ENCODE measurements at regions not wholly inside any gene's neighbourhood (a gene's known extent, or its start where the extent isn't known, plus 50 kb on each side); places are given as distances from the start of the nearest gene placed in this dataset.
A peak's percentile ranks its signal among the peaks of the same experiment; 100 is the strongest.

DNA sequence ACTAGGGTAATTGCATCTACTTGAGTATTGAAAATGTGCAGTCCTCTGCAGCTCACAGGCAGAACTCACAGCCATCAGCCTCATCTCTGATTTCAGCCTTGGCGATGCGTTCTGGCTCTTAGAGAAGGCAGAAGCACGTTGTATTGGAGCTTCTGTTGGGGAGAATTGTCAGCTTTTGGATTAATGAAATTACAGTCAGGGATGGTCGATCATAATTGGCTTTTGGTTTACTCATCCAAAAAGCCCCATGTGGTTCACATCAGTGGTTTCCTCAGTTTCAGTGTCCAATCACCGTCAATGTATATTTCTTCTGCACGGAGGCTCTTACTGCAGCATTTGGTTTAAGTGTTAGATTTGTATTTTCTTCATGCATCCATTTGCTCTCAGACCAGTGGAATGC lies 218.5 kb upstream of the SOX11 start:
- DNase-seq (ENCODE audit: extremely low spot score, unreplicated experiment) = peak; percentile 21
- Mint-ChIP-seq H3K27me3 (ENCODE audit: unreplicated experiment) (no peaks in the 10 kb centered on the region), H3K4me3 (ENCODE audit: unreplicated experiment) (no peak overlapping the region), H3K36me3 (ENCODE audit: unreplicated experiment) (no peaks in the 10 kb centered on the region), H3K4me1 (ENCODE audit: unreplicated experiment) (no peaks in the 10 kb centered on the region), H3K27ac (ENCODE audit: unreplicated experiment) (no peak overlapping the region), H3K9me3 (ENCODE audit: unreplicated experiment) (no peaks in the 10 kb centered on the region)
- TF ChIP-seq, protein P1, sequence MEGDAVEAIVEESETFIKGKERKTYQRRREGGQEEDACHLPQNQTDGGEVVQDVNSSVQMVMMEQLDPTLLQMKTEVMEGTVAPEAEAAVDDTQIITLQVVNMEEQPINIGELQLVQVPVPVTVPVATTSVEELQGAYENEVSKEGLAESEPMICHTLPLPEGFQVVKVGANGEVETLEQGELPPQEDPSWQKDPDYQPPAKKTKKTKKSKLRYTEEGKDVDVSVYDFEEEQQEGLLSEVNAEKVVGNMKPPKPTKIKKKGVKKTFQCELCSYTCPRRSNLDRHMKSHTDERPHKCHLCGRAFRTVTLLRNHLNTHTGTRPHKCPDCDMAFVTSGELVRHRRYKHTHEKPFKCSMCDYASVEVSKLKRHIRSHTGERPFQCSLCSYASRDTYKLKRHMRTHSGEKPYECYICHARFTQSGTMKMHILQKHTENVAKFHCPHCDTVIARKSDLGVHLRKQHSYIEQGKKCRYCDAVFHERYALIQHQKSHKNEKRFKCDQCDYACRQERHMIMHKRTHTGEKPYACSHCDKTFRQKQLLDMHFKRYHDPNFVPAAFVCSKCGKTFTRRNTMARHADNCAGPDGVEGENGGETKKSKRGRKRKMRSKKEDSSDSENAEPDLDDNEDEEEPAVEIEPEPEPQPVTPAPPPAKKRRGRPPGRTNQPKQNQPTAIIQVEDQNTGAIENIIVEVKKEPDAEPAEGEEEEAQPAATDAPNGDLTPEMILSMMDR (IDR thresholded peaks at IDR 0.05) = no peak

DNA sequence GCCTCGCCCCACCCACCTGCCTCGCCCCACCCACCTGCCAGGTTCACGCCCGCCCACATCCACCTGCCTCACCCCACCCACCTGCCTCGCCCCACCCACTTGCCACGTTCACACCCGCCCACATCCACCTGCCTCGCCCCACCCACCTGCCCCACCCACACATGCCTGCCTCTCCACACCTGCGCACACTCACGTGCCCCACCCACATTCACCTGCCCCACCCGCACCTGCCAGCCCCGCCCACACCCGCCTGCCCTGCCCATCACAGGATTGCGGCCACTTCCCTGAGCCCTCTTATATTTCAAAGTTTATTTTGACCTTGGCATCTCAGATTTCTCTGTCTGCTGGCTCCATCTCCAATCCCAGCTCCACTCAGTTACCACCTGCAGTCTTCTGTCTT lies 217.5 kb upstream of the SOX11 start:
- Mint-ChIP-seq H3K4me3 (ENCODE audit: unreplicated experiment) (no peak overlapping the region), H3K36me3 (ENCODE audit: unreplicated experiment) (no peaks in the 10 kb centered on the region), H3K27me3 (ENCODE audit: unreplicated experiment) (no peaks in the 10 kb centered on the region), H3K9me3 (ENCODE audit: unreplicated experiment) (no peaks in the 10 kb centered on the region), H3K4me1 (ENCODE audit: unreplicated experiment) (no peaks in the 10 kb centered on the region), H3K27ac (ENCODE audit: unreplicated experiment) (no peak overlapping the region)
- TF ChIP-seq, protein P1 (IDR thresholded peaks at IDR 0.05) = no peak
- peak; percentile 40 for DNase-seq (ENCODE audit: extremely low spot score, unreplicated experiment)

- Mint-ChIP-seq H3K9me3 (ENCODE audit: unreplicated experiment) (no peaks in the 10 kb centered on the region), H3K36me3 (ENCODE audit: unreplicated experiment) (no peaks in the 10 kb centered on the region), H3K4me3 (ENCODE audit: unreplicated experiment) (no peak overlapping the region), H3K27me3 (ENCODE audit: unreplicated experiment) (peaks cover 2% of the 10 kb centered on the region), H3K27ac (ENCODE audit: unreplicated experiment) (no peak overlapping the region), H3K4me1 (ENCODE audit: unreplicated experiment) (peaks cover 15% of the 10 kb centered on the region)
- no peak for DNase-seq (ENCODE audit: extremely low spot score, unreplicated experiment)
- TF ChIP-seq, protein P1 (IDR thresholded peaks at IDR 0.05) = no peak
These were observed 212.8 kb upstream of the SOX11 start for GRCh38 chr2:5479265-5479928.

GRCh38 chr2:5482929-5483331 lies 209.3 kb upstream of the SOX11 start:
- Mint-ChIP-seq H3K36me3 (ENCODE audit: unreplicated experiment) (no peaks in the 10 kb centered on the region), H3K27ac (ENCODE audit: unreplicated experiment) (peak overlapping the region; percentile 52), H3K9me3 (ENCODE audit: unreplicated experiment) (no peaks in the 10 kb centered on the region), H3K4me3 (ENCODE audit: unreplicated experiment) (peak overlapping the region; percentile 5), H3K4me1 (ENCODE audit: unreplicated experiment) (peaks cover 15% of the 10 kb centered on the region), H3K27me3 (ENCODE audit: unreplicated experiment) (peaks cover 2% of the 10 kb centered on the region)
- no peak for DNase-seq (ENCODE audit: extremely low spot score, unreplicated experiment)
- TF ChIP-seq, protein P1 (IDR thresholded peaks at IDR 0.05) = no peak

- no peaks in the 10 kb centered on the region for H3K36me3 Mint-ChIP-seq (ENCODE audit: unreplicated experiment)
These were observed 207.3 kb upstream of the SOX11 start for GRCh38 chr2:5484868-5485267.

More at GRCh38 chr2:5484868-5485267, 207.3 kb upstream of the SOX11 start:
- DNase-seq (ENCODE audit: extremely low spot score, unreplicated experiment) = no peak
- Mint-ChIP-seq H3K9me3 (ENCODE audit: unreplicated experiment) (peaks cover 12% of the 10 kb centered on the region), H3K4me3 (ENCODE audit: unreplicated experiment) (no peak overlapping the region), H3K4me1 (ENCODE audit: unreplicated experiment) (peaks cover 15% of the 10 kb centered on the region), H3K27ac (ENCODE audit: unreplicated experiment) (no peak overlapping the region), H3K27me3 (ENCODE audit: unreplicated experiment) (peaks cover 8% of the 10 kb centered on the region)
- TF ChIP-seq, protein P1 (IDR thresholded peaks at IDR 0.05) = no peak

Data from osteocyte (in vitro differentiated cells).